Ovary (tissue), 3 donors: ENCODE measurements at regions not wholly inside any gene's neighbourhood (a gene's known extent, or its start where the extent isn't known, plus 50 kb on each side); places are given as distances from the start of the nearest gene placed in this dataset.

Experiments
- CTCF ChIP-seq, 3 donors: fragments of 450-650 bp in 2 of 3; fragments of 200-600 bp in 1 of 3; IDR thresholded peaks; one replicate each; pipeline versions ENCODE4 v1.5.1 to v1.8.0; 2016 to 2022; ENCODE audit warnings: antibody characterized with exemption in 3 of 3, mild to moderate bottlenecking in 1 of 3
- EP300 ChIP-seq: sonication (generic); formaldehyde crosslinking; IDR thresholded peaks from one replicate; pipeline ENCODE4 v1.6.1; 2017; ENCODE audit warnings: antibody characterized with exemption
- POLR2A ChIP-seq: fragments of 450-650 bp; IDR thresholded peaks from one replicate; pipeline ENCODE4 v1.6.1; 2017; ENCODE audit warnings: antibody characterized with exemption, mild to moderate bottlenecking, moderate library complexity
- donor health status: DM: no; HTN: no; CAD: no.

DNA sequence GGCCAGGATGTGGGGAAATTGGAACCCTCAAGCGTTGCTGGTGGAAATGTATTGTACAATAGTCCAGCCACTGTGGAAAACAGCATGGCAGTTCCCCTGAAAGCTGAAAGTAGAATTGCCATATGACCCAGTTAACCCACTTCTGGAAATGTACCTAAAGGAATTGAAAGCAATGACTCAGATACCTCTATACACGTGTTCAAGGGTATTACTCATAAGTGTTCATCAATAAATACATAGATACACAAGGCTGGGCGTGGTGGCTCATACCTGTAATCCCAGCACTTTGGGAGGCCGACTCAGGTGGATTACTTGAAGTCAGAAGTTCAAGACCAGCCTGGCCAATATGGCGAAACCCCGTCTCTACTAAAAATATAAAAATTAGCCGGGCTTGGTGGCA, 71.9 kb upstream of the IRS2 start:
- no peak for TF ChIP-seq CTCF (IDR thresholded peaks at IDR 0.05)
- no peak for TF ChIP-seq EP300
- TF ChIP-seq POLR2A: no peak
